ENCODE measurements at regions not wholly inside any gene's neighbourhood (a gene's known extent, or its start where the extent isn't known, plus 50 kb on each side); places are given as distances from the start of the nearest gene placed in this dataset.

DNA sequence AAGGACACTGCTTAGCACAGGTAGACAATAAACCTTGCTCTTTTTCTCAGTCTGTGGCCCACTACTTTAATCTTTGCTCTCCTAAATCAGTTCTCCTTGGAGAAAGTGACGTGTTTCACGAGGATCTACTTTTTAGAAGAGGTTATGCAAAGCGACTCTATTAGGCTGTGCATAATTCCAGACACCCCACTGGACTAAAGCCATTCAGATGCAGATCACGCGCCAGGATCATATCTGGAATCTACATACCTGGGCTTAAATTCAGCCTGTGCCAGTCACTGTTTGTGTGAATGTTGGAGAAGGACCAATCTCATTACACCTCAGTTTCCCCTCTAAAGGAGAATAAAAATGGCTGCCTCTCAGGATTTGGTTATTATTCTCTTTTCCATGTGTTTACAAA, 413.0 kb upstream of the MYT1L start:
- no peak for DNase-seq (ENCODE audit: low spot score in 2 of 2)
- in situ Hi-C loops (cut with MboI; ENCODE audit: low sequenced_read_pairs) = no loop called here
- no peak overlapping the region for H3K4me3 ChIP-seq
- no peaks in the 10 kb centered on the region for H3K9me3 ChIP-seq
- H3K36me3 ChIP-seq (replicated peaks) = no peaks in the 10 kb centered on the region
- H3K4me1 ChIP-seq = no peaks in the 10 kb centered on the region
- no peaks in the 10 kb centered on the region for H3K27me3 ChIP-seq (ENCODE audit: low read depth)

DNA sequence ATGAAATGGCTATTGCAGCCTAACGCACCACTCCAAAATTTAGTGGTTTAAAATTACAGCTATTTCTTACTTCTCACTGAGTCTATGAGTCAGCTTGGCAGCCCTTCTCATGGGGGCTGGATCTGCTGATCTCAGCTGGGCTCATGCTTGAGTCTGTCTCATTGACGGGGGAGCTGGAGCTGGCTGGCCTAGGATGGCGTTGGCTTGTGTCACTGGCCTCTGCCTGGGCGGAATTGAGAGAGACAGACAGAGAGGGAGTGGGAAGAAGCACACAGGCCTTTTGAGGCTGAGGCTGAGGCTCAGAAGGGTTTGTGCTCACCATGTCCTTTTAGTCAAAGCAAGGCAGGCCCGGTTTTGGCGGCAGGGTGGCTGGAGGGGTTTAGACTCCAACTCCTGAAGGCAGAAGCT, 412.1 kb upstream of the MYT1L start:
- in situ Hi-C loops (cut with MboI; ENCODE audit: low sequenced_read_pairs) = no loop called here
- no peak for DNase-seq (ENCODE audit: low spot score in 2 of 2)
- Histone ChIP-seq H3K9me3 (no peaks in the 10 kb centered on the region), H3K36me3 (replicated peaks) (no peaks in the 10 kb centered on the region), H3K27me3 (ENCODE audit: low read depth) (no peaks in the 10 kb centered on the region), H3K4me3 (no peak overlapping the region), H3K4me1 (no peaks in the 10 kb centered on the region)

DNA sequence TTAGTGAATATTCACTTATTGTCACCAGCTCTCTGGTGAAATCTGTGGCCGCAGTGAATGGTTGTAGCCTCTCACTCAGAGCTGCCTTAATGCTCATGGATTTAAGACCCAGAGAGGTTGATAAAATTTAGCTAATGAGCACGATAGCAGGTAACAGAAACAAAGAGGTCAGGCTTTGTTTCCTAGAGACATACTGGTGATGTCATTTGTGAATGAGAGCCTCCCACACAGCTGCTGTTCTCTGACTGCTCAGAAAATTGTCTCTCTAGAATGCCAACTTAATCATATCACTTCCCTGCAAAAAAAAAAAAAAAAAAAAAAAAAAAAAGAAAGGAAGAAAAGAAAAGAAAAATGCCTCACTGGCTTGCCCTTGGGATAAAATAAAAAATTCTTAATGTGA, 411.7 kb upstream of the MYT1L start:
- H3K36me3 ChIP-seq (replicated peaks) = no peaks in the 10 kb centered on the region
- H3K4me3 ChIP-seq = no peak overlapping the region
- no peaks in the 10 kb centered on the region for H3K9me3 ChIP-seq
- no peaks in the 10 kb centered on the region for H3K4me1 ChIP-seq
- DNase-seq (ENCODE audit: low spot score in 2 of 2) = no peak
- no peaks in the 10 kb centered on the region for H3K27me3 ChIP-seq (ENCODE audit: low read depth)
- in situ Hi-C loops (cut with MboI; ENCODE audit: low sequenced_read_pairs) = no loop called here

DNA sequence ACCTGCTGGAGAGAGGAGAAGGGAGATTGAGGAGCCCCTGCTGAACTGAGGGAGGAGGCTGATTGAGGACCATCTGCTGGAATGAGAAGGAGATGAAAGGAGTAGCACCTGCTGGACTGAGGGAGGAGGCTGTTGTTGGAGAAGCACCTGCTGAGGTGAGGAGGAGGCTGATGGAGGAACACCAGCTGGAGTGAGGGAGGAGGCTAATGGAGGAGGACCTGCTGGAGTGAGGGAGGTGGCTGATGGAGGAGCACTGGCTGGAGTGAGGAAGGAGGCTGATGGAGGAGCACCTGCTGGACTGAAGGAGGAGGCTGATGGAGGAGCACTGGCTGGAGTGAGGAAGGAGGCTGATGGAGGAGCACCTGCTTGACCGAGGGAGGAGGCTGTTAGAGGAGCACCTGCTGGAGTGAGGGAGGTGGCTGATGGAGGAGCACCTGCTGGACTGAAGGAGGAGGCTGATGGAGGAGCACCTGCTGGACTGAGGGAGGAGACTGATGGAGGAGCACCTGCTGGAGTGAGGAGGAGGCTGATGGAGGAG, 409.2 kb upstream of the MYT1L start:
- Histone ChIP-seq H3K4me3 (no peak overlapping the region), H3K4me1 (no peaks in the 10 kb centered on the region), H3K27me3 (ENCODE audit: low read depth) (no peaks in the 10 kb centered on the region), H3K36me3 (replicated peaks) (no peaks in the 10 kb centered on the region), H3K9me3 (no peaks in the 10 kb centered on the region)
- in situ Hi-C loops (cut with MboI; ENCODE audit: low sequenced_read_pairs) = no loop called here
- DNase-seq (ENCODE audit: low spot score in 2 of 2) = no peak

DNA sequence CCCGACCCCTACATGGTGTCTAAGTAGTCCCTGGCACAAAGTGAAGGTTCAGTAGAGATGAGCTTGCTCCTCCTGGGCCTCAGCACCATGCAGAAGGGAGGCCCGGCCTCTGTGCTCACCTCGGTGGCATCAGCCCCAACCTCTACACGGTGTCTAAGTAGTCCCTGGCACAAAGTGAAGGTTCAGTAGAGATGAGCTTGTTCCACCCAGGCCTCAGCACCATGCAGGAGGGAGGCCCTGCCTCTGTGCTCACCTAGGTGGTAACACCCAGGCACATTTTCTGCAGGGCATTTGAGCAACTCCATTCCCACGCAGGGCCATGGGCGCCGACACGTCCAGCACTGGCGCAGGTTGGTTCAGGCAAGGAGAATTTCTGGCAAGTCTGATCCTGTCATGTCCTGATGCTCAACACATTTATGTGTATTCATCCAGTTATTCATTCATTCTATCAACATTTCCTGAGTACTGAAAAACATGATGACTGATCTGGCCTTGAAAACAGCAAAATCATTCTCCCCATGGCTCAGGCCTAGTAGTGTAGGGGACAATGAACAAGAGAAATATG, 408.2 kb upstream of the MYT1L start:
- in situ Hi-C loops (cut with MboI; ENCODE audit: low sequenced_read_pairs) = no loop called here
- no peaks in the 10 kb centered on the region for H3K9me3 ChIP-seq
- DNase-seq (ENCODE audit: low spot score in 2 of 2) = no peak
- no peaks in the 10 kb centered on the region for H3K36me3 ChIP-seq (replicated peaks)
- H3K4me3 ChIP-seq = no peak overlapping the region
- H3K27me3 ChIP-seq (ENCODE audit: low read depth) = no peaks in the 10 kb centered on the region
- no peaks in the 10 kb centered on the region for H3K4me1 ChIP-seq

DNA sequence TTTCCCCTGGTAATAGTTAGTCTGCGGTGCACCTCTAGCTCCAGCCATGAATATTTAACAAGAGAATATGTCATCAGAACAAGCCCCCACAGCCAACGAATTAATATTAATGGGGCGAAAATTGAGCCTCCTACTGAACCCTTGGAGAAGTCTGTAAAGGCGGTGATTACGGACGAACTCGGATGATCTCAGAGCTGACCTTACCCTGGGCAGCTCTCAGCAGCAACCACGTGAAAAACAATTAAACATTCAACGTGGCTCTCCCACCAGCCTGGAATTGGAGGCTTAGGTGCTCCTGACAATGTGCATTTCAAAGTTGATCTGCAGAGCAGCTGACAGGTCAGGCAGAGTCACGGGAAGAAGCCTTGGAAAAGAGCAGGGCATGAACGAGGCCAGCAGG, 407.6 kb upstream of the MYT1L start:
- H3K4me1 ChIP-seq = no peaks in the 10 kb centered on the region
- H3K36me3 ChIP-seq (replicated peaks) = no peaks in the 10 kb centered on the region
- no peaks in the 10 kb centered on the region for H3K9me3 ChIP-seq
- no peaks in the 10 kb centered on the region for H3K27me3 ChIP-seq (ENCODE audit: low read depth)
- H3K4me3 ChIP-seq = no peak overlapping the region
- DNase-seq (ENCODE audit: low spot score in 2 of 2) = no peak
- in situ Hi-C loops (cut with MboI; ENCODE audit: low sequenced_read_pairs) = no loop called here

DNA sequence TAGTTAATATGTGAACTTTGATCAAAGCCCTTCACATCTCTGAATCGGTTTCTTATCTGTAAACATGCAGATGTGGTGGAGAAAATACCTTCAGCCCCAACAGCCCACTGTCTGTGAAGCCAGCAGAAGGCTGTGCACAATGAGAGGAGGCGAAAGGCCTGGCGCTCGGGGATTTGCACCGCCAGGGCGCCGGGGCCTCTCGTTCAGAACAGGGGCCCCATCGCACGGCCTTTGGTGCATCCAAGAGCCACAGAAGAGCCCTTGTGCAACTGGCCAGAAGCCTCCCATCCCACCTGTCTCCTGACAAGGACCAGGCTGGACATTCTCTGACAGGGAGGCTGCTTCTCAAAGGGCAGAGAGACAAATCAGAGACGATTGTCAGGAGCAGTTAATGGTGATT, 407.2 kb upstream of the MYT1L start:
- DNase-seq (ENCODE audit: low spot score in 2 of 2) = no peak
- no peaks in the 10 kb centered on the region for H3K27me3 ChIP-seq (ENCODE audit: low read depth)
- no peaks in the 10 kb centered on the region for H3K9me3 ChIP-seq
- H3K4me1 ChIP-seq = no peaks in the 10 kb centered on the region
- no peaks in the 10 kb centered on the region for H3K36me3 ChIP-seq (replicated peaks)
- H3K4me3 ChIP-seq = no peak overlapping the region
- in situ Hi-C loops (cut with MboI; ENCODE audit: low sequenced_read_pairs) = no loop called here

DNA sequence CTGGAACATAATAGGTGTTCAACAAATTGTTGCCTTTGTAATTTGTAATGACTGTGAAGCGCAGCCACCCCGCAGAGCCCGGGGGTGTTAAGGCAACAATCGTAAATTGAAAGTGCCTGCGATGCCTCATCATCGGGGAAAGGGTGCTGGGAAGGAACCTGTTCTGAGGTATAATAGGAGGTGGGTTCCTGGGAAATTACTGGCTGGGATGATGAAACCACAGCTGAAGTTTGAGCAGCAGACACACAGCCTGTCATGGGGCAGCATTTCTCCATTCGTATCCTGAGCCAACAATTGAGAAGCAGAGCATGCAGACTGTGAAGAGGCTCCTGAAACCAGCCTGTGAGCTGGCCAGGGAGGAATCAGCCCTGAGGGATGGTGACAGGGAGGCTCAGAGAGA, 404.0 kb upstream of the MYT1L start:
- Histone ChIP-seq H3K4me3 (no peak overlapping the region), H3K27me3 (ENCODE audit: low read depth) (no peaks in the 10 kb centered on the region), H3K36me3 (replicated peaks) (no peaks in the 10 kb centered on the region), H3K9me3 (no peaks in the 10 kb centered on the region), H3K4me1 (no peaks in the 10 kb centered on the region)
- DNase-seq (ENCODE audit: low spot score in 2 of 2) = no peak
- in situ Hi-C loops (cut with MboI; ENCODE audit: low sequenced_read_pairs) = no loop called here

DNA sequence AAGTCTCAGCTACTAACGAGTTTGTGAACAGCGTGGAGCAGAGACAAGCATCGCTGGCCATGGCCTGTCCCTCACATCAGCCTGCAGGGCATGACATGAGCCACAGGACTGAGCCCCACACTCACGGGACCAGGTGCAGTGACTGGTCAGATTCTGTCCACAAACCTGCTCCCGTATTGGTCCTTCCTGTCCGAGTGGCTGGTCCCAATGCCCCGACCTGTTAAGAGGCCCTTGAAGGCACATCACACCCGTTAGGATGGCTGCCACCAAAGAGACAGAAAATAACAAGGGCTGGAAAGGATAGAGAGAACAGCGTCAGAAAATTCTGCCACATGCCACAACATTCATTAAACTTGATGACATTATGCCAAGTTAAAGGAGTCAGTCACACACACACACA, 403.2 kb upstream of the MYT1L start:
- H3K36me3 ChIP-seq (replicated peaks) = no peaks in the 10 kb centered on the region
- no peaks in the 10 kb centered on the region for H3K4me1 ChIP-seq
- DNase-seq (ENCODE audit: low spot score in 2 of 2) = no peak
- no peaks in the 10 kb centered on the region for H3K9me3 ChIP-seq
- H3K4me3 ChIP-seq = no peak overlapping the region
- no peaks in the 10 kb centered on the region for H3K27me3 ChIP-seq (ENCODE audit: low read depth)
- in situ Hi-C loops (cut with MboI; ENCODE audit: low sequenced_read_pairs) = no loop called here

DNA sequence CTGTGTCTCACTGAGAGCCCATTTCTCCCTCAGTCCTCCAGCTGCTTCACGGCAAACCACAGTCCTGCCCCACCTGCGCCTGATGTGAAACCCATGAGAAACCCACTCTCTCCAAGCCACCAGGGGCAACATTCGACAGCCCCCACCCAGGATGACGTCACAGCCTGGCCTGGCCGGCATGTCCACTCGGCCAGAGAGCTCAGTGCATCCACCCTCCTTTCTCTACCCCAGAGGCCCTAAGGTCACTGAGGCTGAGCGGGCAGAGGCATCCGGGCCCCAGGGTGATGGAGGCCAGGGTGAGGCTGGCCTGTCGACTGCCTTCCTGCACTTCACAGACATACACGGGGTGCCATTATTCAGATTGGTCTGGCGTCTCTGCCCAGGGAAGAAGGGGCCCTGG, 402.7 kb upstream of the MYT1L start:
- no peaks in the 10 kb centered on the region for H3K4me1 ChIP-seq
- no peak for DNase-seq (ENCODE audit: low spot score in 2 of 2)
- in situ Hi-C loops (cut with MboI; ENCODE audit: low sequenced_read_pairs) = no loop called here
- no peaks in the 10 kb centered on the region for H3K36me3 ChIP-seq (replicated peaks)
- no peak overlapping the region for H3K4me3 ChIP-seq
- H3K9me3 ChIP-seq = no peaks in the 10 kb centered on the region
- H3K27me3 ChIP-seq (ENCODE audit: low read depth) = no peaks in the 10 kb centered on the region

DNA sequence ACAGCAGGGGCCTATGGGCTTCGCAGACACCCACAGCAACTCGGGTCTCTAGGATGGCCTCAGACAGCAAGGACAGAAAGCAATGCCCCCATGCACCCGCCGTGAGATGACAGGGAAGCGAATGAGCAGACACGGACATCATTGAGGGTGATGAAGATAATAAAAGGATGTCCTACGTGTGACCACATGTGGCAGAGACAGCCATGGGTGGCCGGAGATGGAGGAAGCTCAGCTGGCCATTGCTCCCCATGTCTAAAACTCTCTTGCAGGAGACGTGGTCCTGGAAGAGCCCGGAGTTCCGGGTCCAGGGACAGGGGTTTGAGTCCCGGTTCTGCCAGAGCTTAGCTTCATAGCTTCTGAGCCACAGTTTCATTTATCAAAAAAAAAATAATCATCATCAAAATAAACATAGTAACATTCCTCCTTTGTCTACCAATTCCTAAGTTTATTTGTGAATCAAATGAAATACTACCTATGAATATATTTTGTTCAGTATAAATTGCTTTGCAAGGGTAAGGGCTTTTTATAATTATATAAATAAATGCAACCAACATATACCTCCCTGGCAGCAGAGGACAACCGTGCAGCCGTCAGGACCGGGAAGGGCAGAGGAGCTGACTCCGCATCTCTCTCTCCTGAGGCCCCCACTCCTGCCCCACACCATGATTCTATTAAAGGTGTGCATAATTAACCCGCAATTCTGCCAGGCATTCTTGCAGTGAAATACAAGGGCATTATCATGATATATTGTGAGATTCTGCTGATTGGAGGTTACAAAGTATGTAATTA, 401.4 kb upstream of the MYT1L start:
- DNase-seq (ENCODE audit: low spot score in 2 of 2) = no peak
- no peaks in the 10 kb centered on the region for H3K9me3 ChIP-seq
- no peaks in the 10 kb centered on the region for H3K27me3 ChIP-seq (ENCODE audit: low read depth)
- H3K4me3 ChIP-seq = no peak overlapping the region
- in situ Hi-C loops (cut with MboI; ENCODE audit: low sequenced_read_pairs) = no loop called here
- H3K36me3 ChIP-seq (replicated peaks) = no peaks in the 10 kb centered on the region
- no peaks in the 10 kb centered on the region for H3K4me1 ChIP-seq

DNA sequence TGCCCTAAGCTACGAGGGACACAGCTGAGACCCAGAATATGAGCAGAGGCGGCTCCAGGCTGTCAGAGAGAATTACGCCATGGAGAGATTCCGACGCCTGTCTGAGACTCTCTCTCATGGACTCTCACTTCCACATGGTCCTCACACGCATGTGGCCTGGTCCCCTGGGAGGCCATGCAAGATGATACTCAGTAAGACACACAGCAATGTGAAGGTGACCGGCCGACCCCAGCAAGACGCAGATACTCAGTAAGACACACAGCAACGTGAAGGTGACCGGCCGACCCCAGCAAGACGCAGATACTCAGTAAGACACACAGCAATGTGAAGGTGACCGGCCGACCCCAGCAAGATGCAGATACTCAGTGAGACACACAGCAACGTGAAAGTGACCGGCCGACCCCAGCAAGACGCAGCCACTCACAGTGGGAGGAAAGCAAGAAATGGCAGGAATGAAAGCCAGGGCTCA, 400.8 kb upstream of the MYT1L start:
- no peaks in the 10 kb centered on the region for H3K27me3 ChIP-seq (ENCODE audit: low read depth)
- no peaks in the 10 kb centered on the region for H3K4me1 ChIP-seq
- no peak for DNase-seq (ENCODE audit: low spot score in 2 of 2)
- no peaks in the 10 kb centered on the region for H3K36me3 ChIP-seq (replicated peaks)
- in situ Hi-C loops (cut with MboI; ENCODE audit: low sequenced_read_pairs) = no loop called here
- H3K4me3 ChIP-seq = no peak overlapping the region
- H3K9me3 ChIP-seq = no peaks in the 10 kb centered on the region

DNA sequence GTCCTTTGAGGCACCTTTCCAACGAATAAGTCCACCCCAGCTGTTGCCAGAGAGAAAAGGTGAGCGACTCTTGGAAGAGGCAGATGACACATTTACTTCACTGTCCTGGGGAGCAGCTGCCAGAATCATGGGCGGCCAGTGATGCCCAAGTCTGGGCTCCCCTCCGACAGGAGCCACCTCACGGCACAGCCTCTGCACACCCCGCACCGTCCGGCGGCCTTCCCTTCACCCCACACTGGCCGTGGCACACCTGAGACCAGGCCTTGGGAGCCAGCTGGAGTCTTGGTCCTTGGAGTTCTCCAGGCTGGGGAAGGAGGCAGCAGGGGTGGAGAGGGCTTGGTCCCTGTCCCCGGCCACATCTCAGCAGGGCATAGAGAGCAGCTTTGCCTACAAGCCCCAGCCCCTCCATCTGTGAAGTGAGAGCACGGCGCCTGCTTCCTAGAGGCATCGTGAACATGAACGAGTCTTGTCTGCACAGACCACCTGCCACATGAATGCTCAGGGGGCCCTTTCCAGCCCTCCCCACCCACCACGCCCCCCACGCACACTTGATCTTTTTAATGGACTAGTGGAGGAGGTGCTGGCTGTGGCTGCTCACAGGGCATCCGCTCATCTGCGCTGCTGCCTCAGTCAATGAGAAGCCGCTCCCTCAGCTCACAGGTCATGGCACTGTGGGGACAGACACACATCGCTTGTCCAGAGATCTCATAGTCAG, 400.2 kb upstream of the MYT1L start:
- in situ Hi-C loops (cut with MboI; ENCODE audit: low sequenced_read_pairs) = no loop called here
- Histone ChIP-seq H3K4me3 (no peak overlapping the region), H3K27me3 (ENCODE audit: low read depth) (no peaks in the 10 kb centered on the region), H3K4me1 (no peaks in the 10 kb centered on the region), H3K36me3 (replicated peaks) (no peaks in the 10 kb centered on the region), H3K9me3 (no peaks in the 10 kb centered on the region)
- no peak for DNase-seq (ENCODE audit: low spot score in 2 of 2)

DNA sequence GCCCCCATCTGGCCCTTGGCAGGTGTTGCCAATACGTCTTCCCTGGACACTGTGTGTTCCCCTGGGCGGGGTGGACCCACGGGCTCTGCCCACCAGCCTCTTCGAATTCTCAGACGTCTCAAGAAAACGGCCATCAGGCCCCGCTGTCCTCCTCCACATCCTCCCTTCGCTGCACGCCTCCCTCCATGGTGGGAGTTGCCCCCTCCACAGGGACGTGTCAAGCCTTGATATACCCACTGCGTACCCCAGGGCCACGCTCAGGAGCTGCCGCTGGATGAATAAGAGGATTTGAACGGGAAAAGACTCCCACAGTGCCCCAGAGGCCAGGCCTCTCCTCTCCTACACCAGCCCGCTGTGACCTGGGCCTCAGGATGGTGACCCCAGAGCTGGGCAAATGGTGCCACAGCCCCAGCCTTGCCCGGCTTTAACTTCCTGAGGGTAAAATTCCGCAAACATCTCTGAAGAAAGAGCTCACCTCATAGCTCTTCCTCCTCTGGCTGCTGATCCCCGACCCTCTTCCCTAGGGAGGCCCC, 399.3 kb upstream of the MYT1L start:
- H3K36me3 ChIP-seq (replicated peaks) = no peaks in the 10 kb centered on the region
- no peaks in the 10 kb centered on the region for H3K4me1 ChIP-seq
- H3K27me3 ChIP-seq (ENCODE audit: low read depth) = no peaks in the 10 kb centered on the region
- in situ Hi-C loops (cut with MboI; ENCODE audit: low sequenced_read_pairs) = no loop called here
- no peaks in the 10 kb centered on the region for H3K9me3 ChIP-seq
- DNase-seq (ENCODE audit: low spot score in 2 of 2) = no peak
- H3K4me3 ChIP-seq = no peak overlapping the region
